GM12864 (cell line): ENCODE measurements at regions not wholly inside any gene's neighbourhood (a gene's known extent, or its start where the extent isn't known, plus 50 kb on each side); places are given as distances from the start of the nearest gene placed in this dataset.

Experiments used
- DNase-seq: peaks from one replicate; pipeline ENCODE4 v3.0.0-alpha.2; 2011; ENCODE audit warnings: low read depth
- H3K4me3 ChIP-seq: 2 replicates; pipeline ENCODE4 v1.5.1; 2011; ENCODE audit warnings: mild to moderate bottlenecking, low read depth, low read length, control low read depth
- TF ChIP-seq, protein P1 (sequence below): IDR thresholded peaks from 2 replicates; pipeline ENCODE4 v1.5.1; 2011; ENCODE audit warnings: low read depth, mild to moderate bottlenecking, moderate library complexity, low read length, control low read depth, inconsistent platforms; ENCODE audit errors: missing control alignments

DNA sequence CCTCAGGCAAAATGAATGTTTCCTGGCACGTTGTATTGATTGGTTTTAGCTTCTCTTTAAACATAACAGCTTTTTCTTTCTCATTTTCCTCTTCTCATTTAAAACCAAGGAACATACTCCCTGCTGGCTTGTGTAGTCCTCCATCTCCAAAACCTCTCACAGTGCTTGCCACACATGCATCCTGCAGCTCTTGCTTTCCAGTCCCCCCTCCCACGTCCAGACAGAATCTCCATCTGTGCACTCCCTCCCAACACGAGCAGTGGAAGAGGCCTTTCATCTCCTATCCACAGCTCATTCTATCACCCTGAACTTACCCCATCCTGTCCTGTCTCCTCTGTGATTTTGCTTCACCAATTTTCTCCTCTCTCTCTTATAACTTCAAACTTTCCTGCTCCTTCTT is 99.6 kb upstream of the THSD7B start:
- no peak for DNase-seq
- H3K4me3 ChIP-seq: no peak overlapping the region
- TF ChIP-seq, protein P1, sequence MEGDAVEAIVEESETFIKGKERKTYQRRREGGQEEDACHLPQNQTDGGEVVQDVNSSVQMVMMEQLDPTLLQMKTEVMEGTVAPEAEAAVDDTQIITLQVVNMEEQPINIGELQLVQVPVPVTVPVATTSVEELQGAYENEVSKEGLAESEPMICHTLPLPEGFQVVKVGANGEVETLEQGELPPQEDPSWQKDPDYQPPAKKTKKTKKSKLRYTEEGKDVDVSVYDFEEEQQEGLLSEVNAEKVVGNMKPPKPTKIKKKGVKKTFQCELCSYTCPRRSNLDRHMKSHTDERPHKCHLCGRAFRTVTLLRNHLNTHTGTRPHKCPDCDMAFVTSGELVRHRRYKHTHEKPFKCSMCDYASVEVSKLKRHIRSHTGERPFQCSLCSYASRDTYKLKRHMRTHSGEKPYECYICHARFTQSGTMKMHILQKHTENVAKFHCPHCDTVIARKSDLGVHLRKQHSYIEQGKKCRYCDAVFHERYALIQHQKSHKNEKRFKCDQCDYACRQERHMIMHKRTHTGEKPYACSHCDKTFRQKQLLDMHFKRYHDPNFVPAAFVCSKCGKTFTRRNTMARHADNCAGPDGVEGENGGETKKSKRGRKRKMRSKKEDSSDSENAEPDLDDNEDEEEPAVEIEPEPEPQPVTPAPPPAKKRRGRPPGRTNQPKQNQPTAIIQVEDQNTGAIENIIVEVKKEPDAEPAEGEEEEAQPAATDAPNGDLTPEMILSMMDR: no peak

DNA sequence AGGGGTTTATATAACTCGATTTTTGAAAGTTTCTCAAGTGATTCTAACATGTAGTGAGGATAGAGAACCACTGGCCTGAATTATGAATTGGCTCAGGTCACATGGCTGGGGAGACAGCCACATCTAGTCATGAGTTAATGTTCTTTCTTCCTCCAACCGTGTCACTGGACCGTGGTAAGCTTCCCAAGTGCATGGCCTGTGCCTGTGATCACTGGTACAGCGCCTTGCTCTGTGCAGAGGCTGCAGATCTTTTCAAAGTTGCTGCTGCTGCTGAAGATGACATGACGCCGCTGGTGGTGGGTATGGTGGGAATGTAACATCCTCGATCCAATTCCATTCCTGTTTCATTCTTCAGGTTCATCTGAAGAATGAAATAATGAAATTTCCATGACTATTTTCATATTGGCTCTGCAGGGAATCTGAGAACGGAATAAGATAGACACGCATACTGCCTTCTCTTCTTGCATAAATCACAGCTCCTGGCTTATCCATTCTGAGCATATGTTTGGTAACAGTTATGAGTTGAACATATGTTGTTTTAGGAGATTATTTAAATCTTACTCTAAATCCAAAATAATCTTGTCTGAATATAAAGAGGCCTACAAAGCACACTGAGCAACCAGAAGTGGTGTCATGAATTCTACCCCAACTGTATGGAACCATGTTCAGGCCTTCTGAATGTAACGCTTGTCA is 100.5 kb upstream of the THSD7B start:
- H3K4me3 ChIP-seq: no peak overlapping the region
- DNase-seq: no peak
- TF ChIP-seq, protein P1: no peak

DNA sequence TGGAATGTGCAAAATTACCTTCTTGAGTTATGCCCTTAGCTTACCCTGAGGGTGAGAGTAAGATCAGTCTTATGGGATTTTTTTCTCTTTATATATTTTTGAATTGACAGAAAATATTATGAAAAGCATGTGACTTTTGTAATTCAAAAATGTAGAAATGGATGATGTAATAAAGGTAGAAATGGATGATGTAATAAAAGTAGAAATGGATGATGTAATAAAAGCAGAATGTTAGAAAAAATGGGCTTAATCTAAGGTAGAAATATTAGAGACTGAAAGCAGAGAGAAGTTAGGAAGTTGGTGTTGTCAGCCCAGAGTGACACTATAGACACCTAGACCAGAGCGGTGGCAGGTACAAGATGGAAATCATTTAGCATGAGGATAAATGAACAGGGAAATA is 107.1 kb upstream of the THSD7B start:
- DNase-seq: no peak
- TF ChIP-seq, protein P1: no peak
- H3K4me3 ChIP-seq: no peak overlapping the region

GRCh38 chr2:136653861-136654260 is 111.5 kb upstream of the THSD7B start:
- H3K4me3 ChIP-seq: no peak overlapping the region
- no peak for DNase-seq
- TF ChIP-seq, protein P1: no peak

GRCh38 chr2:136651456-136652010 is 113.8 kb upstream of the THSD7B start:
- H3K4me3 ChIP-seq: no peak overlapping the region
- no peak for DNase-seq
- TF ChIP-seq, protein P1: no peak

DNA sequence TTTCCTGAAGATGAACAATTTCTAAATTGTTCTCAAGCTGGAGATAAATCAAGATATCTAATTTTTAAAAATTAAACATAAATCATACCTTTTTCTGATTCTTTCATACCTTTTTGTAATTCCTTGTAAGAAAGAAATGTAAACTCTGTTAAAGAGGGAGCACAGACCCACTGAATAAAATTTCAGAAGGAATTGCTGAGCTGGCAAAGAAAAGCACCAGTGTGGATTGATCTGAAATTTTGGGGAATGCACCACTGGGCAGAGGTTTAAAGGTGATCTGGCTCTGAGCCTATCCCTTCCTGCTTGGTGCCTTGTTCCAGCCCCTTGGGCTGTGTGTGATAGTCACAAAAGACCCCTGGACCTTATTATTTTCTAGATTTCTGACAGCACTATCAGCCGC is 118.3 kb upstream of the THSD7B start:
- no peak for DNase-seq
- H3K4me3 ChIP-seq: no peak overlapping the region
- TF ChIP-seq, protein P1: no peak
